ENCODE measurements at regions not wholly inside any gene's neighbourhood (a gene's known extent, or its start where the extent isn't known, plus 50 kb on each side); places are given as distances from the start of the nearest gene placed in this dataset.

GRCh38 chr6:104050455-104050854 is 809.3 kb downstream of the HACE1 start:
- no peak for FAIRE-seq
- H3K9me1 ChIP-seq (ENCODE audit: control insufficient read depth, insufficient read depth, low read length): no peaks in the 10 kb centered on the region
- WGBS (ENCODE audit: insufficient coverage, low coverage, missing lambda C conversion rate): 0% methylated on average over 2 of the region's 2 CpGs

More at GRCh38 chr6:104050455-104050854, 809.3 kb downstream of the HACE1 start:
- Histone ChIP-seq H3K27ac (ENCODE audit: extremely low read depth, low read depth, low read length) (no peak overlapping the region), H3K27me3 (ENCODE audit: control insufficient read depth in 2 of 2, insufficient read depth in 2 of 2, low read length in 2 of 2) (no peaks in the 10 kb centered on the region), H3K36me3 (ENCODE audit: control insufficient read depth, insufficient read depth, low read length) (no peaks in the 10 kb centered on the region), H3K9me3 (replicated peaks; ENCODE audit: control insufficient read depth, insufficient read depth, low read depth, low read length) (peaks cover 2% of the 10 kb centered on the region; the same call in 1 of the 2 replicates), H3K4me2 (ENCODE audit: insufficient read depth, low read length) (no peak overlapping the region), H3K79me2 (ENCODE audit: control insufficient read depth, insufficient read depth, low read length) (no peaks in the 10 kb centered on the region), H3K4me3 (no peak overlapping the region), H3K9ac (ENCODE audit: insufficient read depth in 1 of 2, low read depth in 2 of 2, low read length in 2 of 2) (no peak overlapping the region), H2AFZ (ENCODE audit: low read depth, low read length) (no peak overlapping the region), H3K4me1 (replicated peaks in 1 of 2; ENCODE audit: control insufficient read depth in 2 of 2, insufficient read depth in 2 of 2, low read length in 2 of 2) (no peaks in the 10 kb centered on the region), H4K20me1 (replicated peaks; ENCODE audit: control insufficient read depth, insufficient read depth, low read length) (no peaks in the 10 kb centered on the region)
- TF ChIP-seq JUND (IDR thresholded peaks at IDR 0.05; ENCODE audit: borderline replicate concordance, low read depth, low read length): no peak
- no peak for TF ChIP-seq JUND (tag; IDR thresholded peaks at IDR 0.05; ENCODE audit: borderline replicate concordance, low read depth, low read length)
- no peak for TF ChIP-seq ZNF253 (CRISPR knock-in tag; conservative IDR thresholded peaks at IDR 0.05)
- no peak for TF ChIP-seq ZNF584 (CRISPR knock-in tag; IDR thresholded peaks at IDR 0.05; ENCODE audit: low read depth)
- no peak for TF ChIP-seq SPI1 (IDR thresholded peaks at IDR 0.05; ENCODE audit: borderline replicate concordance, low read depth, low read length)
- TF ChIP-seq ZNF318 (IDR thresholded peaks at IDR 0.05; ENCODE audit: borderline replicate concordance in 1 of 2, low read depth in 1 of 2): no peak
- TF ChIP-seq DPF2 (IDR thresholded peaks at IDR 0.05): no peak
- TF ChIP-seq ZNF589 (CRISPR knock-in tag; IDR thresholded peaks at IDR 0.05; ENCODE audit: low read depth): no peak
- TF ChIP-seq POLR3A (IDR thresholded peaks at IDR 0.05; ENCODE audit: borderline replicate concordance, extremely low read depth, insufficient read depth, insufficient read length): no peak
- TF ChIP-seq KLF10 (CRISPR knock-in tag; IDR thresholded peaks at IDR 0.05): no peak
- no peak for TF ChIP-seq ARID1B (IDR thresholded peaks at IDR 0.05)
- TF ChIP-seq ZBTB12 (CRISPR knock-in tag; IDR thresholded peaks at IDR 0.05): no peak
- no peak for TF ChIP-seq NR3C1 (CRISPR knock-in tag; IDR thresholded peaks at IDR 0.05)
- in situ Hi-C loops (cut with MboI): no loop called here
- BruUV-seq (replicated peaks): no TSS peak
- ChIA-PET POLR2A (no interaction called here), CTCF (ENCODE audit: low intra/inter-chr PET ratio) (no interaction called here)
- ATAC-seq (no peak), DNase-seq (ENCODE audit: extremely low read depth in 1 of 4, low spot score in 3 of 4) (no peak)
- intact Hi-C loops (cut with micrococcal nuclease): no loop called here
